ENCODE measurements at regions not wholly inside any gene's neighbourhood (a gene's known extent, or its start where the extent isn't known, plus 50 kb on each side); places are given as distances from the start of the nearest gene placed in this dataset.

DNA sequence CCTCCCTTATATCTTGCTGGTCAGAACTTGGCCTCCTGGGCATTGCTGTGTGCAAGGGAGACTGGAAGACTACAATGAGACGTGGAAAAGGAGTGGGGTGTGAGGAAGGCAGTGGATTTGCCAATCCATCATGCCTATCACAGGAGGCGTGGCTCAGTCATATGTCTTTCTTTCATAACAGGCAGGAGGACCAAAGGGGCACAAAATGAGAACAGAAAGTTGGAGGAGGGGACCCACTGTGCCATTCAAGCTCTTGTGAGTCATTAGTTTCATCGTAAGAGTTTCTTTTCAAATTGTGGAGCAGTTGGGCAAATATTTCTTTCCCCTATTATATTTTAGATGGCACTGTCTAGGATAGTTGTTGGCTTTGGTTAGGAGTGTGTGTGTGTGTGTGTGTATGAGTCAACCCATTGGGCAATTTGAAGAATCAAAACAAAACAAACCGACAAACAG, 471.5 kb downstream of the TSHZ3 start:
- TF ChIP-seq, protein P1, sequence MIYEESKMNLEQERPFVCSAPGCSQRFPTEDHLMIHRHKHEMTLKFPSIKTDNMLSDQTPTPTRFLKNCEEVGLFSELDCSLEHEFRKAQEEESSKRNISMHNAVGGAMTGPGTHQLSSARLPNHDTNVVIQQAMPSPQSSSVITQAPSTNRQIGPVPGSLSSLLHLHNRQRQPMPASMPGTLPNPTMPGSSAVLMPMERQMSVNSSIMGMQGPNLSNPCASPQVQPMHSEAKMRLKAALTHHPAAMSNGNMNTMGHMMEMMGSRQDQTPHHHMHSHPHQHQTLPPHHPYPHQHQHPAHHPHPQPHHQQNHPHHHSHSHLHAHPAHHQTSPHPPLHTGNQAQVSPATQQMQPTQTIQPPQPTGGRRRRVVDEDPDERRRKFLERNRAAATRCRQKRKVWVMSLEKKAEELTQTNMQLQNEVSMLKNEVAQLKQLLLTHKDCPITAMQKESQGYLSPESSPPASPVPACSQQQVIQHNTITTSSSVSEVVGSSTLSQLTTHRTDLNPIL (CRISPR knock-in tag; IDR thresholded peaks at IDR 0.05; ENCODE audit: low read depth) = no peak
- TF ChIP-seq ISL1 (CRISPR knock-in tag; IDR thresholded peaks at IDR 0.05) = no peak
- TF ChIP-seq ZNF8 (CRISPR knock-in tag; IDR thresholded peaks at IDR 0.05) = no peak
- TF ChIP-seq, protein P2, sequence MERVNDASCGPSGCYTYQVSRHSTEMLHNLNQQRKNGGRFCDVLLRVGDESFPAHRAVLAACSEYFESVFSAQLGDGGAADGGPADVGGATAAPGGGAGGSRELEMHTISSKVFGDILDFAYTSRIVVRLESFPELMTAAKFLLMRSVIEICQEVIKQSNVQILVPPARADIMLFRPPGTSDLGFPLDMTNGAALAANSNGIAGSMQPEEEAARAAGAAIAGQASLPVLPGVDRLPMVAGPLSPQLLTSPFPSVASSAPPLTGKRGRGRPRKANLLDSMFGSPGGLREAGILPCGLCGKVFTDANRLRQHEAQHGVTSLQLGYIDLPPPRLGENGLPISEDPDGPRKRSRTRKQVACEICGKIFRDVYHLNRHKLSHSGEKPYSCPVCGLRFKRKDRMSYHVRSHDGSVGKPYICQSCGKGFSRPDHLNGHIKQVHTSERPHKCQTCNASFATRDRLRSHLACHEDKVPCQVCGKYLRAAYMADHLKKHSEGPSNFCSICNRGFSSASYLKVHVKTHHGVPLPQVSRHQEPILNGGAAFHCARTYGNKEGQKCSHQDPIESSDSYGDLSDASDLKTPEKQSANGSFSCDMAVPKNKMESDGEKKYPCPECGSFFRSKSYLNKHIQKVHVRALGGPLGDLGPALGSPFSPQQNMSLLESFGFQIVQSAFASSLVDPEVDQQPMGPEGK (CRISPR knock-in tag; IDR thresholded peaks at IDR 0.05; ENCODE audit: borderline replicate concordance) = no peak
- TF ChIP-seq ZFP3 (CRISPR knock-in tag; IDR thresholded peaks at IDR 0.05) = no peak
- TF ChIP-seq CSDC2 (CRISPR knock-in tag; IDR thresholded peaks at IDR 0.05) = no peak
- TF ChIP-seq ZFP30 (CRISPR knock-in tag; IDR thresholded peaks at IDR 0.05) = no peak

Measured in SK-N-SH treated with all-trans-retinoic acid at 6 μM for 48 hours (cell line).